ENCODE measurements at regions not wholly inside any gene's neighbourhood (a gene's known extent, or its start where the extent isn't known, plus 50 kb on each side); places are given as distances from the start of the nearest gene placed in this dataset.

DNA sequence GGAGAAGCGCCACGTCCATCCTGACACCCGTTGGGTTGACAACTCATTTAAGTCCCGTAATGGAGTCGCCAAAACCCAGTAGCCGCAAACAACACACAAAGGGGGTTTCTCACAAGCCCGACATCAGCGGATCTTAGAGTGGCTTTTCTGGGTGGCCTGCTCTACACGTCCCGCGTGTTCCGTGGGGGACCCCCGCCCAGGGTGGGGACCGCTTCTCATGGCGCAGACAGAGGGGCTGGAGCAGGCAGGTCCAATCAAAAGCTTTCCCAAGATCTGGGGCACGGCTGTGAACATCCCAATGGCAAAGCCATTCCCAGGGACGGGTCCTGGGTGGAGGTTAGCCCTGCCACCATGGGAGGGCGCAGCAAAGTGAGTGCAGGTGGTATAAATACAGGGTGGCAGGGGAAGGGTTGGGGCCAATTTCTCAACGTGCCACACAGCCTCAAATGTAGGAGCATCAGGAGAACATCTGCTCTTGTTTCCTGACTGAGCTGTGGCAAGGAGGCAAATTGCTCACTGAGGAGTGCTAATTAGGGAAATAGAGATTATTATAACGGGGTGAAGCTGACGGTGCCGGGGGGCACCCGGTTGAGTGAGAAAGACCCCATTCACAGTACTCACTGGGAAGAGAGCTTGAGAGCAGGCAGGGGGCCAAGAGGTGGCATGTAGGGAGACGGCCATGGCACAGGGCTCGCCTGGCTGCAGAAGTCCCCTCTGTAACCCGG is 1447.2 kb downstream of the TBC1D22A start:
- WGBS, 3 donors: 71 to 78% (median 76%) methylated on average over 26 of the region's 26 CpGs
- H3K9me3 ChIP-seq: no peaks in the 10 kb centered on the region
- no peaks in the 10 kb centered on the region for H3K4me1 ChIP-seq
- TF ChIP-seq CTCF (IDR thresholded peaks at IDR 0.05): no peak
- DNase-seq (no peak), ATAC-seq (no peak)
- H3K27me3 ChIP-seq (ENCODE audit: insufficient read depth in 3 of 3, low read length in 2 of 3): peaks cover 0 to 11% (median 9%) of the 10 kb centered on the region in 3 donors
- H3K36me3 ChIP-seq (ENCODE audit: insufficient read depth in 1 of 2, low read depth in 1 of 2): no peaks in the 10 kb centered on the region
- no peak overlapping the region for H3K4me3 ChIP-seq
- no peak overlapping the region for H3K27ac ChIP-seq
- intact Hi-C loops (cut with DNase I): no loop called here

GRCh38 chr22:48208894-48209293 is 1446.4 kb downstream of the TBC1D22A start:
- no peaks in the 10 kb centered on the region for H3K36me3 ChIP-seq (ENCODE audit: insufficient read depth in 1 of 2, low read depth in 1 of 2)
- TF ChIP-seq CTCF (IDR thresholded peaks at IDR 0.05): no peak
- intact Hi-C loops (cut with DNase I): no loop called here
- no peaks in the 10 kb centered on the region for H3K9me3 ChIP-seq
- no peak overlapping the region for H3K4me3 ChIP-seq
- no peak overlapping the region for H3K27ac ChIP-seq
- DNase-seq: no peak
- no peaks in the 10 kb centered on the region for H3K4me1 ChIP-seq
- H3K27me3 ChIP-seq (ENCODE audit: insufficient read depth in 3 of 3, low read length in 2 of 3): peaks cover 0 to 11% (median 9%) of the 10 kb centered on the region in 3 donors
- ATAC-seq: no peak
- WGBS, 3 donors: 85 to 86% (median 85%) methylated on average over 19 of the region's 19 CpGs

GRCh38 chr22:48207919-48208535 is 1445.6 kb downstream of the TBC1D22A start:
- no peak for DNase-seq
- Histone ChIP-seq H3K27ac (no peak overlapping the region), H3K4me3 (no peak overlapping the region), H3K36me3 (ENCODE audit: insufficient read depth in 1 of 2, low read depth in 1 of 2) (no peaks in the 10 kb centered on the region), H3K27me3 (ENCODE audit: insufficient read depth in 3 of 3, low read length in 2 of 3) (peaks cover 0 to 10% (median 9%) of the 10 kb centered on the region in 3 donors), H3K4me1 (no peaks in the 10 kb centered on the region), H3K9me3 (no peaks in the 10 kb centered on the region)
- intact Hi-C loops (cut with DNase I): no loop called here
- no peak for TF ChIP-seq CTCF (IDR thresholded peaks at IDR 0.05)
- 68 to 69% (median 69%) methylated on average over 6 of the region's 6 CpGs for WGBS, 3 donors
- ATAC-seq: no peak

DNA sequence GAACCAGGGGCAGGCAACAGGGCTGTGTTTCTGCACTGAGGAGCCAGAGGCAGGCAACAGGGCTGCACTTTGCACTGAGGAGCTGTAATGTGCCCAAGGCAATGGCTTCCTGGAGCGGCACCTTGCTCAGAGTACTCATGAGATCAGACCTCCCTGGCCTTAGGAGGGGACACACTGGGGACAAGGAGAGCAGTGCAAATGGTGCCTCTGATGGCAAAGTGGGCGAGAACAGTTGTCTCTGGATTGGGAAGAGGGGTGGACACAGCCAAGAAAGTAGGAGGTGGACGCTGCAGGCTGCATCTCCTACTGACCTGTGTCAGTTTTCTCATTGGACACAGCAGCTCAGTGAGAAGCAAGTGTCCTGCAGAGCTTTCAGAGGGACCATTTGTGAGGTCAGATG is 1443.3 kb downstream of the TBC1D22A start:
- ATAC-seq (no peak), DNase-seq (no peak)
- no peaks in the 10 kb centered on the region for H3K4me1 ChIP-seq
- no peak overlapping the region for H3K4me3 ChIP-seq
- intact Hi-C loops (cut with DNase I): no loop called here
- no peak overlapping the region for H3K27ac ChIP-seq
- no peaks in the 10 kb centered on the region for H3K36me3 ChIP-seq (ENCODE audit: insufficient read depth in 1 of 2, low read depth in 1 of 2)
- H3K27me3 ChIP-seq (ENCODE audit: insufficient read depth in 3 of 3, low read length in 2 of 3): peaks cover 0 to 9% (median 8%) of the 10 kb centered on the region in 3 donors
- H3K9me3 ChIP-seq: no peaks in the 10 kb centered on the region
- WGBS, 3 donors: 69 to 89% (median 72%) methylated on average over 3 of the region's 3 CpGs
- no peak for TF ChIP-seq CTCF (IDR thresholded peaks at IDR 0.05)

All from psoas muscle (tissue), 7 donors.